GM18870 (cell line): ENCODE measurements at regions not wholly inside any gene's neighbourhood (a gene's known extent, or its start where the extent isn't known, plus 50 kb on each side); places are given as distances from the start of the nearest gene placed in this dataset.
"Not testable (repeated sequence)": the region's sequence is repeated elsewhere in the genome, so short reads cannot be mapped to it uniquely, and the experiment has no call there.

Source experiments
- ATAC-seq: cut with Tn5 transposase; IDR thresholded peaks from one replicate; pipeline ENCODE4 v1.9.1; 2021; ENCODE audit warnings: moderate library complexity; ENCODE audit not compliant: unreplicated experiment

GRCh38 chr4:169898095-169898494, 128.1 kb downstream of the MFAP3L start:
- ATAC-seq = no peak

- ATAC-seq = not testable (repeated sequence)
Observed at GRCh38 chr4:169894767-169895166, 131.4 kb downstream of the MFAP3L start.

- no peak for ATAC-seq
Observed at GRCh38 chr4:169885893-169886292, 128.1 kb upstream of the HPF1 start.

- ATAC-seq = no peak
Observed at GRCh38 chr4:169881769-169882168, 124.0 kb upstream of the HPF1 start.

GRCh38 chr4:169870507-169870906, 112.8 kb upstream of the HPF1 start:
- ATAC-seq = no peak

- no peak for ATAC-seq
Observed at GRCh38 chr4:169869490-169869889, 111.7 kb upstream of the HPF1 start.

- ATAC-seq = no peak
Observed at GRCh38 chr4:169861593-169861992, 103.8 kb upstream of the HPF1 start.

- ATAC-seq = no peak
Observed at GRCh38 chr4:169859366-169860216, 101.8 kb upstream of the HPF1 start.

GRCh38 chr4:169854090-169854489, 96.3 kb upstream of the HPF1 start:
- no peak for ATAC-seq

GRCh38 chr4:169852481-169852880, 94.7 kb upstream of the HPF1 start:
- no peak for ATAC-seq

- ATAC-seq = no peak
Observed at GRCh38 chr4:169851750-169852149, 94.0 kb upstream of the HPF1 start.

GRCh38 chr4:169849456-169849855, 91.7 kb upstream of the HPF1 start:
- no peak for ATAC-seq

GRCh38 chr4:169848018-169848417, 90.3 kb upstream of the HPF1 start:
- no peak for ATAC-seq

- ATAC-seq = no peak
Observed at GRCh38 chr4:169847171-169847570, 89.4 kb upstream of the HPF1 start.

GRCh38 chr4:169846396-169846795, 88.7 kb upstream of the HPF1 start:
- no peak for ATAC-seq

GRCh38 chr4:169841776-169842175, 84.0 kb upstream of the HPF1 start:
- no peak for ATAC-seq

- ATAC-seq = no peak
Observed at GRCh38 chr4:169840554-169840953, 82.8 kb upstream of the HPF1 start.

- not testable (repeated sequence) for ATAC-seq
Observed at GRCh38 chr4:169828329-169828728, 70.6 kb upstream of the HPF1 start.

GRCh38 chr4:169826634-169827187, 69.0 kb upstream of the HPF1 start:
- ATAC-seq = no peak

- ATAC-seq = no peak
Observed at GRCh38 chr4:169823685-169824084, 65.9 kb upstream of the HPF1 start.

GRCh38 chr4:169821402-169821801, 63.7 kb upstream of the HPF1 start:
- ATAC-seq = no peak

GRCh38 chr4:169818063-169818679, 60.4 kb upstream of the HPF1 start:
- ATAC-seq = no peak
